ENCODE measurements at regions not wholly inside any gene's neighbourhood (a gene's known extent, or its start where the extent isn't known, plus 50 kb on each side); places are given as distances from the start of the nearest gene placed in this dataset.
"Not testable (repeated sequence)": the region's sequence is repeated elsewhere in the genome, so short reads cannot be mapped to it uniquely, and the experiment has no call there.

GRCh38 chr17:15802917-15803316 lies 70.8 kb downstream of the TBC1D26 start:
- not testable (repeated sequence) for DNase-seq (ENCODE audit: low read depth in 4 of 4, low spot score in 3 of 4)

GRCh38 chr17:15806825-15807224 lies 74.7 kb downstream of the TBC1D26 start:
- DNase-seq (ENCODE audit: low read depth in 4 of 4, low spot score in 3 of 4), result not testable (repeated sequence)

GRCh38 chr17:15813388-15813787 lies 81.3 kb downstream of the TBC1D26 start:
- DNase-seq (ENCODE audit: low read depth in 4 of 4, low spot score in 3 of 4), result not testable (repeated sequence)

GRCh38 chr17:15814003-15814402 lies 81.9 kb downstream of the TBC1D26 start:
- not testable (repeated sequence) for DNase-seq (ENCODE audit: low read depth in 4 of 4, low spot score in 3 of 4)

- DNase-seq (ENCODE audit: low read depth in 4 of 4, low spot score in 3 of 4), result not testable (repeated sequence)
Measured at GRCh38 chr17:15817861-15818260, 85.8 kb downstream of the TBC1D26 start.

GRCh38 chr17:15822280-15822679 lies 90.2 kb downstream of the TBC1D26 start:
- DNase-seq (ENCODE audit: low read depth in 4 of 4, low spot score in 3 of 4), result not testable (repeated sequence)

GRCh38 chr17:15828727-15829314 lies 96.7 kb downstream of the TBC1D26 start:
- DNase-seq (ENCODE audit: low read depth in 4 of 4, low spot score in 3 of 4), result peak; percentile 42 to 58 (median 44)

- not testable (repeated sequence) for DNase-seq (ENCODE audit: low read depth in 4 of 4, low spot score in 3 of 4)
Measured at GRCh38 chr17:15830221-15830620, 98.1 kb downstream of the TBC1D26 start.

- DNase-seq (ENCODE audit: low read depth in 4 of 4, low spot score in 3 of 4), result not testable (repeated sequence)
Measured at GRCh38 chr17:15831182-15831581, 99.1 kb downstream of the TBC1D26 start.

- DNase-seq (ENCODE audit: low read depth in 4 of 4, low spot score in 3 of 4), result not testable (repeated sequence)
Measured at GRCh38 chr17:15832921-15833480, 100.9 kb downstream of the TBC1D26 start.

- DNase-seq (ENCODE audit: low read depth in 4 of 4, low spot score in 3 of 4), result not testable (repeated sequence)
Measured at GRCh38 chr17:15833890-15834289, 101.8 kb downstream of the TBC1D26 start.

- not testable (repeated sequence) for DNase-seq (ENCODE audit: low read depth in 4 of 4, low spot score in 3 of 4)
Measured at GRCh38 chr17:15835481-15835880, 103.4 kb downstream of the TBC1D26 start.

- not testable (repeated sequence) for DNase-seq (ENCODE audit: low read depth in 4 of 4, low spot score in 3 of 4)
Measured at GRCh38 chr17:15836249-15836982, 104.3 kb downstream of the TBC1D26 start.

- not testable (repeated sequence) for DNase-seq (ENCODE audit: low read depth in 4 of 4, low spot score in 3 of 4)
Measured at GRCh38 chr17:15836991-15837390, 104.9 kb downstream of the TBC1D26 start.

GRCh38 chr17:15847447-15848229 lies 97.3 kb upstream of the ADORA2B start:
- not testable (repeated sequence) for DNase-seq (ENCODE audit: low read depth in 4 of 4, low spot score in 3 of 4)

- not testable (repeated sequence) for DNase-seq (ENCODE audit: low read depth in 4 of 4, low spot score in 3 of 4)
Measured at GRCh38 chr17:15849054-15849453, 95.9 kb upstream of the ADORA2B start.

- DNase-seq (ENCODE audit: low read depth in 4 of 4, low spot score in 3 of 4), result not testable (repeated sequence)
Measured at GRCh38 chr17:15850071-15850470, 94.9 kb upstream of the ADORA2B start.

GRCh38 chr17:15850687-15851086 lies 94.2 kb upstream of the ADORA2B start:
- DNase-seq (ENCODE audit: low read depth in 4 of 4, low spot score in 3 of 4), result not testable (repeated sequence)

- DNase-seq (ENCODE audit: low read depth in 4 of 4, low spot score in 3 of 4), result not testable (repeated sequence)
Measured at GRCh38 chr17:15852863-15853262, 92.1 kb upstream of the ADORA2B start.

GRCh38 chr17:15856191-15856590 lies 88.7 kb upstream of the ADORA2B start:
- DNase-seq (ENCODE audit: low read depth in 4 of 4, low spot score in 3 of 4), result not testable (repeated sequence)

GRCh38 chr17:15856745-15857144 lies 88.2 kb upstream of the ADORA2B start:
- DNase-seq (ENCODE audit: low read depth in 4 of 4, low spot score in 3 of 4), result not testable (repeated sequence)
